GM18519 (cell line): ENCODE measurements at regions not wholly inside any gene's neighbourhood (a gene's known extent, or its start where the extent isn't known, plus 50 kb on each side); places are given as distances from the start of the nearest gene placed in this dataset.
"Not testable (repeated sequence)": the region's sequence is repeated elsewhere in the genome, so short reads cannot be mapped to it uniquely, and the experiment has no call there.

ENCODE experiments used
- ATAC-seq: cut with Tn5 transposase; IDR thresholded peaks from one replicate; pipeline ENCODE4 v1.9.1; 2021; ENCODE audit warnings: mild to moderate bottlenecking, moderate library complexity; ENCODE audit not compliant: unreplicated experiment, low FRiP score

- ATAC-seq, result no peak
These were observed 52.8 kb upstream of the IL1RAPL2 start for GRCh38 chrX:104513162-104513561.

GRCh38 chrX:104510801-104511200 lies 55.2 kb upstream of the IL1RAPL2 start:
- no peak for ATAC-seq

- ATAC-seq, result no peak
These were observed 63.5 kb upstream of the IL1RAPL2 start for GRCh38 chrX:104502460-104502859.

- ATAC-seq, result no peak
These were observed 77.2 kb upstream of the IL1RAPL2 start for GRCh38 chrX:104488811-104489210.

GRCh38 chrX:104486691-104487090 lies 79.3 kb upstream of the IL1RAPL2 start:
- no peak for ATAC-seq

- ATAC-seq, result no peak
These were observed 83.2 kb upstream of the IL1RAPL2 start for GRCh38 chrX:104482757-104483156.

- ATAC-seq, result no peak
These were observed 96.2 kb upstream of the IL1RAPL2 start for GRCh38 chrX:104469771-104470170.

- no peak for ATAC-seq
These were observed 106.2 kb upstream of the IL1RAPL2 start for GRCh38 chrX:104459796-104460195.

- not testable (repeated sequence) for ATAC-seq
These were observed 108.9 kb upstream of the IL1RAPL2 start for GRCh38 chrX:104457130-104457529.

- ATAC-seq, result no peak
These were observed 115.7 kb upstream of the IL1RAPL2 start for GRCh38 chrX:104450316-104450715.

- ATAC-seq, result no peak
These were observed 120.4 kb upstream of the IL1RAPL2 start for GRCh38 chrX:104445591-104445990.

- ATAC-seq, result no peak
These were observed 130.8 kb upstream of the IL1RAPL2 start for GRCh38 chrX:104435249-104435648.

- ATAC-seq, result no peak
These were observed 133.7 kb upstream of the IL1RAPL2 start for GRCh38 chrX:104432321-104432720.

- no peak for ATAC-seq
These were observed 135.3 kb upstream of the IL1RAPL2 start for GRCh38 chrX:104430742-104431119.

- no peak for ATAC-seq
These were observed 135.8 kb upstream of the IL1RAPL2 start for GRCh38 chrX:104430072-104430741.

- ATAC-seq, result no peak
These were observed 137.8 kb upstream of the IL1RAPL2 start for GRCh38 chrX:104428231-104428630.

- no peak for ATAC-seq
These were observed 138.3 kb upstream of the IL1RAPL2 start for GRCh38 chrX:104427693-104428092.

GRCh38 chrX:104427073-104427472 lies 138.9 kb upstream of the IL1RAPL2 start:
- no peak for ATAC-seq

GRCh38 chrX:104420907-104421306 lies 145.1 kb upstream of the IL1RAPL2 start:
- ATAC-seq, result no peak

- no peak for ATAC-seq
These were observed 146.1 kb upstream of the IL1RAPL2 start for GRCh38 chrX:104419926-104420325.

GRCh38 chrX:104419211-104419610 lies 146.8 kb upstream of the IL1RAPL2 start:
- no peak for ATAC-seq

GRCh38 chrX:104411800-104412199 lies 154.2 kb upstream of the IL1RAPL2 start:
- ATAC-seq, result no peak

GRCh38 chrX:104400387-104400786 lies 145.7 kb upstream of the ESX1 start:
- ATAC-seq, result no peak
